ENCODE measurements at regions not wholly inside any gene's neighbourhood (a gene's known extent, or its start where the extent isn't known, plus 50 kb on each side); places are given as distances from the start of the nearest gene placed in this dataset.

DNA sequence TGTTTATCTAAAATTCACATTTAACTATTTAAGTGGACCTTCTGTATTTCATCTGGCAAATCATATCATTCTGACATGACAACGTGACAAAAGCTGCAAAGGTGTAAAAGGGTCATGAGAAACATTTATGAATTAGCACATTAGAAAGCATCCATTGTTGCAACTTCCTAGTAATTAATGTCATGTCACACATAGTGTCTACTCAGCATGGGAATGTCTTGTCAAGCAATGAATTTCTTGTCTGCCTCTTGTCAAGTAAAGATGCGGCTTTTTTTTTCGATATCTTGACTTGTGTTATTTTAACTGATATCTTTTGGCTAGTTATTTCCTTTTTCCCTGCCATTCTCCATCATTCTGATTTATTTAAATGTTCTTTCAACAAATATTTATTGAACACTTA, 463.5 kb upstream of the CXorf51B start:
- no peaks in the 10 kb centered on the region for H3K9me3 ChIP-seq (ENCODE audit: control insufficient read depth in 1 of 2, low read length in 2 of 2)
- Mint-ChIP-seq H3K36me3 (no peaks in the 10 kb centered on the region), H3K4me1 (no peaks in the 10 kb centered on the region), H3K27ac (no peak overlapping the region), H3K27me3 (no peaks in the 10 kb centered on the region), H3K4me3 (no peak overlapping the region), H3K9me3 (peaks cover 0 to 5% (median 2%) of the 10 kb centered on the region in 8 donors)
- CTCF ChIA-PET (ENCODE audit: partially characterized antibody), result no interaction called here
- H3K36me3 ChIP-seq (ENCODE audit: insufficient read depth, low read length), result no peaks in the 10 kb centered on the region
- POLR2A ChIA-PET (ENCODE audit: partially characterized antibody), result no interaction called here
- intact Hi-C loops (cut with micrococcal nuclease), result no loop called here
- no peaks in the 10 kb centered on the region for H3K27me3 ChIP-seq (ENCODE audit: insufficient read depth, low read length)
- no peak for DNase-seq
- no peak overlapping the region for H3K4me3 ChIP-seq (ENCODE audit: low read length in 2 of 2)
- H3K4me1 ChIP-seq (ENCODE audit: insufficient read depth, low read length), result no peaks in the 10 kb centered on the region
- no peak overlapping the region for H3K27ac ChIP-seq (ENCODE audit: low read depth, low read length)

DNA sequence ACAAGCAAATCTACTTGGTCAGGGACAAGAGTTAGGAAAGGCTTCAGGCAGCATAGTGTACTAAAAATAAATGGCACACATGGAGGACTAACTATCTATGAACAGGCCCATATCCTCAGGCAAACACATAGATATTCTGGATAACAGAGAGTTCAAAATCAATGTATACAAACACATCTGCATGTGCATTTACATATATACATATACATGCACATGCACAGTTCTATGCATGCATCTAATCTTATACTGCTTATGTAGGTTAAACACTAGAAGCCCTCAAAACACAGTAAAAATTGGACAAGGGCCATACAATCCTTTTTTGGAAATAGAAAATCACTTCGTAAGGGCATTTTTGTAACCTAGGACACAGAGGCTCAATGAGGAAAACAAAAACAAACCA, 458.0 kb upstream of the CXorf51B start:
- H3K27me3 Mint-ChIP-seq, result no peaks in the 10 kb centered on the region
- POLR2A ChIA-PET (ENCODE audit: partially characterized antibody), result no interaction called here
- H3K27me3 ChIP-seq (ENCODE audit: insufficient read depth, low read length), result no peaks in the 10 kb centered on the region
- CTCF ChIA-PET (ENCODE audit: partially characterized antibody), result no interaction called here
- H3K36me3 ChIP-seq (ENCODE audit: insufficient read depth, low read length), result no peaks in the 10 kb centered on the region
- H3K27ac Mint-ChIP-seq, result no peak overlapping the region
- DNase-seq, result no peak
- H3K4me1 ChIP-seq (ENCODE audit: insufficient read depth, low read length), result no peaks in the 10 kb centered on the region
- H3K27ac ChIP-seq (ENCODE audit: low read depth, low read length), result no peak overlapping the region
- no peaks in the 10 kb centered on the region for H3K36me3 Mint-ChIP-seq
- intact Hi-C loops (cut with micrococcal nuclease), result no loop called here
- H3K9me3 Mint-ChIP-seq, result peaks cover 0 to 2% (median 0%) of the 10 kb centered on the region in 8 donors
- H3K9me3 ChIP-seq (ENCODE audit: control insufficient read depth in 1 of 2, low read length in 2 of 2), result no peaks in the 10 kb centered on the region
- H3K4me3 ChIP-seq (ENCODE audit: low read length in 2 of 2), result no peak overlapping the region
- H3K4me1 Mint-ChIP-seq, result no peaks in the 10 kb centered on the region
- no peak overlapping the region for H3K4me3 Mint-ChIP-seq

DNA sequence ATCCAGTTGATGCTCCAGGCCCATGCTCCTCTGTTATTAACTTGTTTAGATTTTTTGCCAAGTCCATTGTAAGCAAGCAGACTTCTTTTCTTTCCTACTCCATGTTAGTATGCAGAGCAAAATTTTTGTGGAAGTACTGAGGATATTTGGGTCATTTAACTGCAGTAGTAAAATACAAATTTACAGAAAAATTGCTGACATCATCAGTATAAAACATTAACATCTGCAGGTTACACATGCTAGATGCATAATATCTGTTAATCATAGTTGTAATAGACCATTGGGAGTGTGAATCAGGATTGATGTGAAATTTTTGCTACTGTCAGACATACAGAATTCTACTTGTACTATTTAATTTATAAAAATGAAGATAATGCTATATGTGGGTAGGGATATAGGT, 454.1 kb upstream of the CXorf51B start:
- no peaks in the 10 kb centered on the region for H3K4me1 Mint-ChIP-seq
- Histone ChIP-seq H3K27ac (ENCODE audit: low read depth, low read length) (no peak overlapping the region), H3K4me1 (ENCODE audit: insufficient read depth, low read length) (no peaks in the 10 kb centered on the region), H3K27me3 (ENCODE audit: insufficient read depth, low read length) (no peaks in the 10 kb centered on the region), H3K9me3 (ENCODE audit: control insufficient read depth in 1 of 2, low read length in 2 of 2) (no peaks in the 10 kb centered on the region), H3K4me3 (ENCODE audit: low read length in 2 of 2) (no peak overlapping the region), H3K36me3 (ENCODE audit: insufficient read depth, low read length) (no peaks in the 10 kb centered on the region)
- H3K27ac Mint-ChIP-seq, result no peak overlapping the region
- POLR2A ChIA-PET (ENCODE audit: partially characterized antibody), result no interaction called here
- no peaks in the 10 kb centered on the region for H3K27me3 Mint-ChIP-seq
- H3K36me3 Mint-ChIP-seq, result no peaks in the 10 kb centered on the region
- CTCF ChIA-PET (ENCODE audit: partially characterized antibody), result no interaction called here
- peaks cover 0 to 2% (median 0%) of the 10 kb centered on the region in 8 donors for H3K9me3 Mint-ChIP-seq
- intact Hi-C loops (cut with micrococcal nuclease), result no loop called here
- no peak overlapping the region for H3K4me3 Mint-ChIP-seq
- no peak for DNase-seq

DNA sequence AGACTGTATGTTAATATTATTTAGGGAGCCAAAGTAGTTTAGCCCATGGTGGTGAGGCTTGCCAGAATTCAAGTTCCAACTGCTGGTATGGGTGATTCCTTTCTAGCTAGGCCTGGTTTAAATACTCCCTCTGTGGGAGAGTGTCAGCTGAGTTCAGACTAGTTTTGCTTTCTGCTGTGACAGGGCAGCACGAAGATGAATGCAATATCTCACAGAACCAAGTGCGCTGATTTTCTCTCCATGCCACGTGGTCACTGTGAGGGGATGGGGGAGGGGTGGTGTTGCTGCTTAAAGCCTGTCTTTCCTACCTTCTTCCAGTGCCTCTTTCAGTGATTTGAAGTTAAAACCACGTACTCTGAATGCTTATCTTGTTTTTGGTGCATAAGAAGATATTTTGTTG, 445.7 kb upstream of the CXorf51B start:
- POLR2A ChIA-PET (ENCODE audit: partially characterized antibody), result no interaction called here
- H3K4me1 Mint-ChIP-seq, result no peaks in the 10 kb centered on the region
- intact Hi-C loops (cut with micrococcal nuclease), result no loop called here

DNA sequence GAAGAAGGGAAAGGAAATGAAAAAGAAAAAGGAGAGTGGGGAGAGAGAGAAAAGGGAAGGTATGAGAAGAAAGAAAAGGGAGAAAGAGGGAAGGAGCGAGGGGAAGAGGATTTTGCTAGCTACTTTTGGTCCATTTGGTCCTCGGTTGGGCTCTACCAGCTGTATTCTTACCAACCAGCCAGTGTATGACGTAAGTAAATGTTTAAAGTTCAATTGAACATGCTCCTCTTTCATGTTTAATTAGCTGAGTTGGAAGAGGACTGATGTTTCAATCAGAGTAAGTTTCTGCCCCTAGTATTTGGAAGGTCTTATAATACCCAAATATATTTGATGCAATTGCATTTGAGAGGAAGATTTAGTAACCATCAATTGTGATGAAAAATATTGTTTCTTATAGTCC, 424.0 kb upstream of the CXorf51B start:
- Histone ChIP-seq H3K27ac (ENCODE audit: low read depth, low read length) (no peak overlapping the region), H3K4me3 (ENCODE audit: low read length in 2 of 2) (no peak overlapping the region), H3K9me3 (ENCODE audit: control insufficient read depth in 1 of 2, low read length in 2 of 2) (no peaks in the 10 kb centered on the region), H3K4me1 (ENCODE audit: insufficient read depth, low read length) (no peaks in the 10 kb centered on the region), H3K27me3 (ENCODE audit: insufficient read depth, low read length) (no peaks in the 10 kb centered on the region), H3K36me3 (ENCODE audit: insufficient read depth, low read length) (no peaks in the 10 kb centered on the region)
- Mint-ChIP-seq H3K4me1 (no peaks in the 10 kb centered on the region), H3K4me3 (no peak overlapping the region), H3K27me3 (no peaks in the 10 kb centered on the region), H3K36me3 (no peaks in the 10 kb centered on the region), H3K27ac (no peak overlapping the region), H3K9me3 (peaks cover 0 to 11% (median 5%) of the 10 kb centered on the region in 8 donors)
- ChIA-PET POLR2A (ENCODE audit: partially characterized antibody) (no interaction called here), CTCF (ENCODE audit: partially characterized antibody) (no interaction called here)
- intact Hi-C loops (cut with micrococcal nuclease), result no loop called here
- DNase-seq, result no peak

More for the DNA sequence above, 445.7 kb upstream of the CXorf51B start:
- Histone ChIP-seq H3K9me3 (ENCODE audit: control insufficient read depth in 1 of 2, low read length in 2 of 2) (no peaks in the 10 kb centered on the region), H3K27me3 (ENCODE audit: insufficient read depth, low read length) (no peaks in the 10 kb centered on the region), H3K27ac (ENCODE audit: low read depth, low read length) (no peak overlapping the region), H3K36me3 (ENCODE audit: insufficient read depth, low read length) (no peaks in the 10 kb centered on the region), H3K4me1 (ENCODE audit: insufficient read depth, low read length) (no peaks in the 10 kb centered on the region), H3K4me3 (ENCODE audit: low read length in 2 of 2) (no peak overlapping the region)
- DNase-seq, result no peak
- Mint-ChIP-seq H3K9me3 (peaks cover 0 to 8% (median under 1%) of the 10 kb centered on the region in 8 donors), H3K36me3 (no peaks in the 10 kb centered on the region), H3K27me3 (no peaks in the 10 kb centered on the region), H3K4me3 (no peak overlapping the region), H3K27ac (no peak overlapping the region)
- CTCF ChIA-PET (ENCODE audit: partially characterized antibody), result no interaction called here

DNA sequence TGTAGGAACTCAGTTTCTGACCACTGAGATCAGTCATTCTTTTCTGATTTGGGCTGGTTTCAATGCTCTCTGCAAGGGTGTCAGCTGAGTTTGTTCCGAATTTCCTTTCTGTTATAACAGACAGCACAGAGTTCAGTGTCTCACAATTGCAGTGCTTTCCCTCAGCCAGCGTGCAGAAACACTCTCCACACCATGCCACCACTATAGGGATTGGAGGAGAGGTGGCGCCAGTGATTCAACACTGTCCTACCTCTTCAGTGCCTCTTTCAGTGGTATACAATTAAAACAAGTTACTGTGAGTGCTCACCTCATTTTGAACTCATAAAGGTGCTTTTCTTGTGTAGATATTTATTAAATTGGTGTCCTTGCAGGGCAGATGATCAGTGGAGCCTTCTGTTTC, 413.2 kb upstream of the CXorf51B start:
- Mint-ChIP-seq H3K27me3 (no peaks in the 10 kb centered on the region), H3K4me1 (no peaks in the 10 kb centered on the region), H3K36me3 (no peaks in the 10 kb centered on the region), H3K9me3 (peaks cover 0 to 7% (median under 1%) of the 10 kb centered on the region in 8 donors), H3K4me3 (no peak overlapping the region), H3K27ac (no peak overlapping the region)
- intact Hi-C loops (cut with micrococcal nuclease), result no loop called here
- Histone ChIP-seq H3K27me3 (ENCODE audit: insufficient read depth, low read length) (no peaks in the 10 kb centered on the region), H3K4me3 (ENCODE audit: low read length in 2 of 2) (no peak overlapping the region), H3K27ac (ENCODE audit: low read depth, low read length) (no peak overlapping the region), H3K4me1 (ENCODE audit: insufficient read depth, low read length) (no peaks in the 10 kb centered on the region), H3K9me3 (ENCODE audit: control insufficient read depth in 1 of 2, low read length in 2 of 2) (no peaks in the 10 kb centered on the region), H3K36me3 (ENCODE audit: insufficient read depth, low read length) (no peaks in the 10 kb centered on the region)
- ChIA-PET CTCF (ENCODE audit: partially characterized antibody) (no interaction called here), POLR2A (ENCODE audit: partially characterized antibody) (no interaction called here)
- no peak for DNase-seq

DNA sequence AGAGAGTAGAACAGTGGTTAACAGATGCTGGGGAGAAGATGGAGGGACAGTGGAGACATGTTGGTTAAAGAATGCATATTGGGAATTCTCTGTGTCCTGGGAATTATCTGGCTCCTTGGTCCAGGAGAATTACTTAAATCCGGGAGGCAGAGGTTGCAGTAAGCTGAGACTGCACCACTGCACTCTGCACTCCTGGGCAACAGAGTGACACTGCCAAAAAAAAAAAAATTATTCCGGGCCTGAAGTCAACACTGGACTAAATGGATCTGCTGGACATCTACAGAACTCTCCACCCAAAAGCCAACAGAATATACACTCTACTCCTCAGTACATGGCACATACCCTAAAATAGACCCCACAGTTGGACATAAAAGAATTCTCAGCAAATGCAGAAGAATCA, 400.0 kb upstream of the CXorf51B start:
- Mint-ChIP-seq H3K27ac (peak overlapping the region in 1 of 7 donors; percentile 43), H3K4me3 (no peak overlapping the region), H3K9me3 (peaks cover 0 to 6% (median 1%) of the 10 kb centered on the region in 8 donors), H3K36me3 (no peaks in the 10 kb centered on the region), H3K27me3 (no peaks in the 10 kb centered on the region), H3K4me1 (no peaks in the 10 kb centered on the region)
- DNase-seq, result no peak
- ChIA-PET CTCF (ENCODE audit: partially characterized antibody) (no interaction called here), POLR2A (ENCODE audit: partially characterized antibody) (no interaction called here)
- Histone ChIP-seq H3K4me1 (ENCODE audit: insufficient read depth, low read length) (no peaks in the 10 kb centered on the region), H3K27ac (ENCODE audit: low read depth, low read length) (no peak overlapping the region), H3K36me3 (ENCODE audit: insufficient read depth, low read length) (no peaks in the 10 kb centered on the region), H3K4me3 (ENCODE audit: low read length in 2 of 2) (no peak overlapping the region), H3K27me3 (ENCODE audit: insufficient read depth, low read length) (no peaks in the 10 kb centered on the region), H3K9me3 (ENCODE audit: control insufficient read depth in 1 of 2, low read length in 2 of 2) (no peaks in the 10 kb centered on the region)
- intact Hi-C loops (cut with micrococcal nuclease), result no loop called here

DNA sequence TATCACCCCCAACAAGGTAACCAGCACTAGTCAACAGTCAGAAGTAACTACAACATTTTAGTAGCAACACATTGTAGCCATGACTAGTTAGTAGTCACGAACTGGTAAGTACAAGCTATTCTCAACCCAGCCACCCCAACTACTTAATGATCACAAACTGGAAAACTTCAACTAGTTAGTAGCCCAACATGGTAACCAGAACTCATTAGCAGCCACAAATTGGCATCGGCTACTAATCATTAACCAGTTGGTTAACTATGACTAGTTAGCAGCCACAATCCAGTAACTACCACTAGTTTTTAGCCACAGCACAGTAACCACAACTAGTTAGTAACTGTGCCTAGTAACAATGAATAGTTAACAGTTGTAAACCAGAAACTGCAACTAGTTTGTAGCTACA, 385.1 kb upstream of the CXorf51B start:
- Mint-ChIP-seq H3K9me3 (peaks cover 0 to 15% (median 2%) of the 10 kb centered on the region in 8 donors), H3K4me1 (peaks cover 0 to 1% (median 0%) of the 10 kb centered on the region in 4 donors), H3K4me3 (no peak overlapping the region), H3K27me3 (no peaks in the 10 kb centered on the region), H3K36me3 (no peaks in the 10 kb centered on the region), H3K27ac (no peak overlapping the region)
- Histone ChIP-seq H3K27ac (ENCODE audit: low read depth, low read length) (no peak overlapping the region), H3K27me3 (ENCODE audit: insufficient read depth, low read length) (no peaks in the 10 kb centered on the region), H3K4me3 (ENCODE audit: low read length in 2 of 2) (no peak overlapping the region), H3K4me1 (ENCODE audit: insufficient read depth, low read length) (no peaks in the 10 kb centered on the region), H3K9me3 (ENCODE audit: control insufficient read depth in 1 of 2, low read length in 2 of 2) (no peaks in the 10 kb centered on the region), H3K36me3 (ENCODE audit: insufficient read depth, low read length) (no peaks in the 10 kb centered on the region)
- CTCF ChIA-PET (ENCODE audit: partially characterized antibody), result no interaction called here
- intact Hi-C loops (cut with micrococcal nuclease), result no loop called here
- no peak for DNase-seq
- POLR2A ChIA-PET (ENCODE audit: partially characterized antibody), result no interaction called here

All from CD4-positive, alpha-beta memory T cell (primary cell).